GM12878 (cell line): ENCODE measurements at regions not wholly inside any gene's neighbourhood (a gene's known extent, or its start where the extent isn't known, plus 50 kb on each side); places are given as distances from the start of the nearest gene placed in this dataset.

Experiments
- ATAC-seq: fragments of 200-7000 bp; cut with Tn5 transposase; 3 replicates; pipeline ENCODE4 v1.9.1; 2020; ENCODE audit warnings: mild to moderate bottlenecking, moderate library complexity
- BruUV-seq: library from RNA; stranded (reverse); fragments of 400-500 nt; replicated peaks from 2 replicates; lab custom pipeline; 2021; lab: Mats Ljungman, UMichigan
- CTCF ChIA-PET: fragments of 300-600 bp; sonication (Branson Sonifier 250); formaldehyde crosslinking; extraction: SDS; loops from one replicate; lab custom pipeline; 2021; ENCODE audit warnings: inconsistent platforms; lab: Yijun Ruan, JAX
- POLR2A ChIA-PET: fragments of 350-600 bp; formaldehyde crosslinking; extraction: SDS; loops from one replicate; lab custom pipeline; 2021; ENCODE audit warnings: inconsistent platforms; lab: Charles Lee
- RAD21 ChIA-PET: fragments of 300-600 bp; sonication (Branson Sonifier 250); formaldehyde crosslinking; loops from one replicate; lab custom pipeline; 2023; ENCODE audit warnings: antibody characterized with exemption; ENCODE audit not compliant: unreplicated experiment; lab: Charles Lee
- SMC1A ChIA-PET: fragments of 300-600 bp; sonication (Branson Sonifier 250); formaldehyde crosslinking; loops from one replicate; lab custom pipeline; 2023; ENCODE audit not compliant: unreplicated experiment, uncharacterized antibody; lab: Charles Lee
- DNase-seq: peaks from one replicate; pipeline ENCODE4 v3.0.0-alpha.2; 2011; ENCODE audit warnings: low read depth, low spot score
- FAIRE-seq: peaks from 3 replicates; lab custom pipeline; 2011; peaks lifted over from hg19 to GRCh38; lab: Jason Lieb, UNC
- H2AFZ ChIP-seq: 2 replicates; pipeline ENCODE4 v1.6.0; 2011; ENCODE audit warnings: low read depth, low read length, control low read depth; ENCODE audit not compliant: control insufficient read depth
- H3K27ac ChIP-seq: 2 replicates; pipeline ENCODE4 v1.5.1; 2011; ENCODE audit warnings: control low read depth; ENCODE audit not compliant: control insufficient read depth, insufficient read depth
- H3K27me3 ChIP-seq, 2 experiments: replicated peaks in 1 of 2; 2 replicates each; pipeline versions ENCODE4 v1.6.0 to v1.6.1; 2011; ENCODE audit warnings: low read length in 1 of 2; ENCODE audit not compliant: control insufficient read depth in 2 of 2, insufficient read depth in 2 of 2
- H3K36me3 ChIP-seq, 2 experiments: 2 replicates each; pipeline ENCODE4 v1.5.1; 2011; ENCODE audit warnings: low read length in 1 of 2; ENCODE audit not compliant: control insufficient read depth in 2 of 2, insufficient read depth in 2 of 2
- H3K4me1 ChIP-seq: 2 replicates; pipeline ENCODE4 v1.6.1; 2011; ENCODE audit warnings: mild to moderate bottlenecking, low read length, moderate library complexity, mixed read lengths; ENCODE audit not compliant: control insufficient read depth, insufficient read depth
- H3K4me2 ChIP-seq: 2 replicates; pipeline ENCODE4 v1.6.0; 2011; ENCODE audit warnings: control low read depth; ENCODE audit not compliant: control insufficient read depth, insufficient read depth
- H3K4me3 ChIP-seq: fragments of 200-600 bp; sonication (generic); 2 replicates; pipeline ENCODE4 v1.5.1; 2016
- H3K79me2 ChIP-seq: 2 replicates; pipeline ENCODE4 v1.6.0; 2011; ENCODE audit warnings: low read length; ENCODE audit not compliant: control insufficient read depth, insufficient read depth
- H3K9ac ChIP-seq: 2 replicates; pipeline ENCODE4 v1.8.0; 2011; ENCODE audit warnings: low read length, control low read depth, mixed read lengths; ENCODE audit not compliant: control insufficient read depth, insufficient read depth
- H3K9me3 ChIP-seq: replicated peaks from 3 replicates; pipeline ENCODE4 v1.5.1; 2011; ENCODE audit warnings: mild to moderate bottlenecking, low read length; ENCODE audit not compliant: control insufficient read depth, insufficient read depth
- H4K20me1 ChIP-seq: 2 replicates; pipeline ENCODE4 v1.6.0; 2011; ENCODE audit not compliant: control insufficient read depth, insufficient read depth
- BRCA1 ChIP-seq: IDR thresholded peaks from 2 replicates; pipeline ENCODE4 v1.6.1; 2011; ENCODE audit warnings: low read depth, low read length, improper control_type of control experiment
- HDAC6 ChIP-seq: fragments of 200-600 bp; sonication (generic); IDR thresholded peaks from one replicate; pipeline ENCODE4 v1.8.0; 2017; ENCODE audit warnings: antibody characterized with exemption; ENCODE audit not compliant: unreplicated experiment
- NBN ChIP-seq: fragments of 450-650 bp; IDR thresholded peaks from 2 replicates; pipeline ENCODE4 v1.6.1; 2016
- NFIC ChIP-seq: IDR thresholded peaks from 2 replicates; pipeline ENCODE4 v1.6.1; 2012; ENCODE audit warnings: low read depth, mild to moderate bottlenecking, inconsistent platforms, low read length, moderate library complexity
- PML ChIP-seq: IDR thresholded peaks from 2 replicates; pipeline ENCODE4 v1.6.1; 2012; ENCODE audit warnings: low read length, inconsistent platforms
- POLR2AphosphoS2 ChIP-seq: IDR thresholded peaks from 2 replicates; pipeline ENCODE4 v1.6.1; 2011; ENCODE audit warnings: low read depth, mild to moderate bottlenecking, low read length, improper control_type of control experiment, moderate library complexity
- SMARCA5 ChIP-seq: fragments of 450-650 bp; IDR thresholded peaks from 2 replicates; pipeline ENCODE4 v1.6.1; 2017; ENCODE audit warnings: mild to moderate bottlenecking
- TARDBP ChIP-seq: IDR thresholded peaks from 2 replicates; pipeline ENCODE4 v1.6.1; 2016; ENCODE audit warnings: borderline replicate concordance
- ZSCAN29 ChIP-seq: fragments of 450-650 bp; IDR thresholded peaks from 2 replicates; pipeline ENCODE4 v1.6.1; 2017; ENCODE audit warnings: mild to moderate bottlenecking, moderate library complexity
- WGBS: methylation state at CpG from one replicate; pipeline ENCODE4 v1.1.6; 2016; ENCODE audit warnings: low lambda C conversion rate; ENCODE audit not compliant: insufficient replicate concordance, insufficient coverage; ENCODE audit errors: missing lambda C conversion rate; 5-methylcytosine and 5-hydroxymethylcytosine counted together
- in situ Hi-C: fragments of 300-500 bp; cut with MboI; formaldehyde crosslinking; loops from 9 replicates; pipeline ENCODE4 v1.14.3; 2018; ENCODE audit warnings: mixed read lengths
- intact Hi-C: fragments of 100-400 bp; cut with micrococcal nuclease; formaldehyde crosslinking; loops from one replicate; pipeline ENCODE4 v1.14.2; 2022; ENCODE audit not compliant: unreplicated experiment
- TF ChIP-seq, protein P1 (sequence below): fragments of 450-650 bp; IDR thresholded peaks from 2 replicates; pipeline ENCODE4 v1.6.1; 2017; ENCODE audit warnings: mild to moderate bottlenecking, moderate library complexity
- TF ChIP-seq, protein P2 (sequence below): fragments of 450-650 bp; IDR thresholded peaks from 2 replicates; pipeline ENCODE4 v1.6.1; 2016; ENCODE audit warnings: mild to moderate bottlenecking

GRCh38 chr6:4341078-4341797 lies 205.9 kb upstream of the ECI2 start:
- no peaks in the 10 kb centered on the region for H3K79me2 ChIP-seq
- H3K9ac ChIP-seq: no peak overlapping the region
- no peak overlapping the region for H3K27ac ChIP-seq
- H3K4me2 ChIP-seq: no peak overlapping the region
- no peaks in the 10 kb centered on the region for H3K27me3 ChIP-seq
- no peaks in the 10 kb centered on the region for H3K36me3 ChIP-seq
- 43% methylated on average over 5 of the region's 5 CpGs for WGBS
- ATAC-seq: no peak
- TF ChIP-seq, protein P1, sequence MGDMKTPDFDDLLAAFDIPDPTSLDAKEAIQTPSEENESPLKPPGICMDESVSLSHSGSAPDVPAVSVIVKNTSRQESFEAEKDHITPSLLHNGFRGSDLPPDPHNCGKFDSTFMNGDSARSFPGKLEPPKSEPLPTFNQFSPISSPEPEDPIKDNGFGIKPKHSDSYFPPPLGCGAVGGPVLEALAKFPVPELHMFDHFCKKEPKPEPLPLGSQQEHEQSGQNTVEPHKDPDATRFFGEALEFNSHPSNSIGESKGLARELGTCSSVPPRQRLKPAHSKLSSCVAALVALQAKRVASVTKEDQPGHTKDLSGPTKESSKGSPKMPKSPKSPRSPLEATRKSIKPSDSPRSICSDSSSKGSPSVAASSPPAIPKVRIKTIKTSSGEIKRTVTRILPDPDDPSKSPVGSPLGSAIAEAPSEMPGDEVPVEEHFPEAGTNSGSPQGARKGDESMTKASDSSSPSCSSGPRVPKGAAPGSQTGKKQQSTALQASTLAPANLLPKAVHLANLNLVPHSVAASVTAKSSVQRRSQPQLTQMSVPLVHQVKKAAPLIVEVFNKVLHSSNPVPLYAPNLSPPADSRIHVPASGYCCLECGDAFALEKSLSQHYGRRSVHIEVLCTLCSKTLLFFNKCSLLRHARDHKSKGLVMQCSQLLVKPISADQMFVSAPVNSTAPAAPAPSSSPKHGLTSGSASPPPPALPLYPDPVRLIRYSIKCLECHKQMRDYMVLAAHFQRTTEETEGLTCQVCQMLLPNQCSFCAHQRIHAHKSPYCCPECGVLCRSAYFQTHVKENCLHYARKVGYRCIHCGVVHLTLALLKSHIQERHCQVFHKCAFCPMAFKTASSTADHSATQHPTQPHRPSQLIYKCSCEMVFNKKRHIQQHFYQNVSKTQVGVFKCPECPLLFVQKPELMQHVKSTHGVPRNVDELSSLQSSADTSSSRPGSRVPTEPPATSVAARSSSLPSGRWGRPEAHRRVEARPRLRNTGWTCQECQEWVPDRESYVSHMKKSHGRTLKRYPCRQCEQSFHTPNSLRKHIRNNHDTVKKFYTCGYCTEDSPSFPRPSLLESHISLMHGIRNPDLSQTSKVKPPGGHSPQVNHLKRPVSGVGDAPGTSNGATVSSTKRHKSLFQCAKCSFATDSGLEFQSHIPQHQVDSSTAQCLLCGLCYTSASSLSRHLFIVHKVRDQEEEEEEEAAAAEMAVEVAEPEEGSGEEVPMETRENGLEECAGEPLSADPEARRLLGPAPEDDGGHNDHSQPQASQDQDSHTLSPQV: no peak
- TF ChIP-seq, all 136 proteins: peak for 0
- ChIA-PET RAD21 (no interaction called here), SMC1A (no interaction called here), CTCF (no interaction called here), POLR2A (no interaction called here)
- no peaks in the 10 kb centered on the region; the same call in 1 of the 2 replicates for H3K4me1 ChIP-seq
- no peak overlapping the region for H3K4me3 ChIP-seq
- no peak overlapping the region for H2AFZ ChIP-seq
- in situ Hi-C loops: no loop called here
- no peak for DNase-seq
- no peaks in the 10 kb centered on the region; the same call in 2 of the 3 replicates for H3K9me3 ChIP-seq
- FAIRE-seq: no peak
- intact Hi-C loops: no loop called here
- no peaks in the 10 kb centered on the region for H4K20me1 ChIP-seq
- BruUV-seq: no TSS peak

GRCh38 chr6:4340544-4340943 lies 205.2 kb upstream of the ECI2 start:
- no peak for DNase-seq
- no peak for TF ChIP-seq ZSCAN29
- TF ChIP-seq, protein P2, sequence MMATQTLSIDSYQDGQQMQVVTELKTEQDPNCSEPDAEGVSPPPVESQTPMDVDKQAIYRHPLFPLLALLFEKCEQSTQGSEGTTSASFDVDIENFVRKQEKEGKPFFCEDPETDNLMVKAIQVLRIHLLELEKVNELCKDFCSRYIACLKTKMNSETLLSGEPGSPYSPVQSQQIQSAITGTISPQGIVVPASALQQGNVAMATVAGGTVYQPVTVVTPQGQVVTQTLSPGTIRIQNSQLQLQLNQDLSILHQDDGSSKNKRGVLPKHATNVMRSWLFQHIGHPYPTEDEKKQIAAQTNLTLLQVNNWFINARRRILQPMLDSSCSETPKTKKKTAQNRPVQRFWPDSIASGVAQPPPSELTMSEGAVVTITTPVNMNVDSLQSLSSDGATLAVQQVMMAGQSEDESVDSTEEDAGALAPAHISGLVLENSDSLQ: no peak
- no peak for TF ChIP-seq BRCA1
- no peak for TF ChIP-seq TARDBP
- no peak for TF ChIP-seq SMARCA5
- TF ChIP-seq PML: no peak
- TF ChIP-seq HDAC6: no peak
- no peak for TF ChIP-seq POLR2AphosphoS2
- TF ChIP-seq NFIC: no peak
- TF ChIP-seq NBN: no peak
- Histone ChIP-seq H3K4me1 (no peaks in the 10 kb centered on the region; the same call in 1 of the 2 replicates), H3K79me2 (no peaks in the 10 kb centered on the region), H3K9ac (no peak overlapping the region), H3K9me3 (no peaks in the 10 kb centered on the region; the same call in 2 of the 3 replicates), H3K27ac (no peak overlapping the region), H4K20me1 (no peaks in the 10 kb centered on the region), H3K27me3 (no peaks in the 10 kb centered on the region), H3K4me2 (no peak overlapping the region), H3K4me3 (no peak overlapping the region), H2AFZ (no peak overlapping the region), H3K36me3 (no peaks in the 10 kb centered on the region)
- intact Hi-C loops (no loop called here), in situ Hi-C loops (no loop called here)
- POLR2A ChIA-PET: interaction anchor here (0.6 kb wide), 1 partner anchor 722 kb away, joined by 4 read pairs; no protein-coding TSS in a partner anchor
- BruUV-seq: no TSS peak
- no peak for ATAC-seq
- CTCF ChIA-PET: no interaction called here
- FAIRE-seq: no peak
- WGBS: 50% methylated on average over 7 of the region's 7 CpGs
- SMC1A ChIA-PET: no interaction called here
- RAD21 ChIA-PET: no interaction called here
